ENCODE measurements at regions not wholly inside any gene's neighbourhood (a gene's known extent, or its start where the extent isn't known, plus 50 kb on each side); places are given as distances from the start of the nearest gene placed in this dataset.

DNA sequence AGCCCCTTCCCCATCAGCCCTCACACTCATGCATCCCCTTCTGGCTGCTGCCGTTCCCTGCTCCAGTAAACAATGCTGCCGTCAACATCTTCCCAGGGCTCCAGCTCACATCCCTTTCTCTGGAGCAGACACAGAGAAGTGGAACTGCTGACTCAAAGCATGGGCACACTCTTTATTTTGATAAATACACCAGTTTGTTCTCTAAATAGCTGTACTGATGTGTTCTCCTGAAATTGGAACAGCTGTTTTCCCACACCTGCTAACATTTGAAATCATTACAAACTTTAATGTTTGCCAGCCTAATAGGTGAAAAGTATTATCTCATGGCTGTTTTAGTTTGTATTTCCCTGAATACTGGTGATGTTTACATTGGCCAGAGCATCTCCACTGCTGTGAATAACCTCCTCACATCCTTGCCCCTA is 102.1 kb upstream of the NXT1 start:
- TF ChIP-seq SMC3 (IDR thresholded peaks at IDR 0.05; ENCODE audit: low read depth, low read length) (no peak), POLR2A (IDR thresholded peaks at IDR 0.05; ENCODE audit: low read depth, low read length) (no peak), RAD21 (IDR thresholded peaks at IDR 0.05; ENCODE audit: low read length) (no peak), MXI1 (IDR thresholded peaks at IDR 0.05; ENCODE audit: borderline replicate concordance, low read depth, low read length) (no peak)
- TF ChIP-seq, protein P1, sequence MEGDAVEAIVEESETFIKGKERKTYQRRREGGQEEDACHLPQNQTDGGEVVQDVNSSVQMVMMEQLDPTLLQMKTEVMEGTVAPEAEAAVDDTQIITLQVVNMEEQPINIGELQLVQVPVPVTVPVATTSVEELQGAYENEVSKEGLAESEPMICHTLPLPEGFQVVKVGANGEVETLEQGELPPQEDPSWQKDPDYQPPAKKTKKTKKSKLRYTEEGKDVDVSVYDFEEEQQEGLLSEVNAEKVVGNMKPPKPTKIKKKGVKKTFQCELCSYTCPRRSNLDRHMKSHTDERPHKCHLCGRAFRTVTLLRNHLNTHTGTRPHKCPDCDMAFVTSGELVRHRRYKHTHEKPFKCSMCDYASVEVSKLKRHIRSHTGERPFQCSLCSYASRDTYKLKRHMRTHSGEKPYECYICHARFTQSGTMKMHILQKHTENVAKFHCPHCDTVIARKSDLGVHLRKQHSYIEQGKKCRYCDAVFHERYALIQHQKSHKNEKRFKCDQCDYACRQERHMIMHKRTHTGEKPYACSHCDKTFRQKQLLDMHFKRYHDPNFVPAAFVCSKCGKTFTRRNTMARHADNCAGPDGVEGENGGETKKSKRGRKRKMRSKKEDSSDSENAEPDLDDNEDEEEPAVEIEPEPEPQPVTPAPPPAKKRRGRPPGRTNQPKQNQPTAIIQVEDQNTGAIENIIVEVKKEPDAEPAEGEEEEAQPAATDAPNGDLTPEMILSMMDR (conservative IDR thresholded peaks at IDR 0.05; ENCODE audit: low read depth, low read length): no peak
- TF ChIP-seq, protein P2, sequence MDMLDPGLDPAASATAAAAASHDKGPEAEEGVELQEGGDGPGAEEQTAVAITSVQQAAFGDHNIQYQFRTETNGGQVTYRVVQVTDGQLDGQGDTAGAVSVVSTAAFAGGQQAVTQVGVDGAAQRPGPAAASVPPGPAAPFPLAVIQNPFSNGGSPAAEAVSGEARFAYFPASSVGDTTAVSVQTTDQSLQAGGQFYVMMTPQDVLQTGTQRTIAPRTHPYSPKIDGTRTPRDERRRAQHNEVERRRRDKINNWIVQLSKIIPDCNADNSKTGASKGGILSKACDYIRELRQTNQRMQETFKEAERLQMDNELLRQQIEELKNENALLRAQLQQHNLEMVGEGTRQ (IDR thresholded peaks at IDR 0.05; ENCODE audit: low read depth, low read length): no peak
- TF ChIP-seq, protein P3, sequence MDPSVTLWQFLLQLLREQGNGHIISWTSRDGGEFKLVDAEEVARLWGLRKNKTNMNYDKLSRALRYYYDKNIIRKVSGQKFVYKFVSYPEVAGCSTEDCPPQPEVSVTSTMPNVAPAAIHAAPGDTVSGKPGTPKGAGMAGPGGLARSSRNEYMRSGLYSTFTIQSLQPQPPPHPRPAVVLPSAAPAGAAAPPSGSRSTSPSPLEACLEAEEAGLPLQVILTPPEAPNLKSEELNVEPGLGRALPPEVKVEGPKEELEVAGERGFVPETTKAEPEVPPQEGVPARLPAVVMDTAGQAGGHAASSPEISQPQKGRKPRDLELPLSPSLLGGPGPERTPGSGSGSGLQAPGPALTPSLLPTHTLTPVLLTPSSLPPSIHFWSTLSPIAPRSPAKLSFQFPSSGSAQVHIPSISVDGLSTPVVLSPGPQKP (IDR thresholded peaks at IDR 0.05; ENCODE audit: borderline replicate concordance, low read depth, low read length): no peak
